HG03460 (cell line): ENCODE measurements at regions not wholly inside any gene's neighbourhood (a gene's known extent, or its start where the extent isn't known, plus 50 kb on each side); places are given as distances from the start of the nearest gene placed in this dataset.

Experiments used
- ATAC-seq: cut with Tn5 transposase; IDR thresholded peaks from one replicate; pipeline ENCODE4 v1.9.1; 2021; ENCODE audit not compliant: unreplicated experiment

- ATAC-seq, result no peak
These were observed 694.2 kb upstream of the FZD8 start for GRCh38 chr10:36336315-36336714.

GRCh38 chr10:36333446-36333845, 691.4 kb upstream of the FZD8 start:
- ATAC-seq, result no peak

GRCh38 chr10:36332926-36333325, 690.8 kb upstream of the FZD8 start:
- ATAC-seq, result no peak

GRCh38 chr10:36331121-36331520, 689.0 kb upstream of the FZD8 start:
- ATAC-seq, result no peak

- ATAC-seq, result no peak
These were observed 683.7 kb upstream of the FZD8 start for GRCh38 chr10:36325815-36326214.

- no peak for ATAC-seq
These were observed 682.7 kb upstream of the FZD8 start for GRCh38 chr10:36324831-36325230.

- no peak for ATAC-seq
These were observed 671.0 kb upstream of the FZD8 start for GRCh38 chr10:36313142-36313541.

- ATAC-seq, result no peak
These were observed 661.8 kb upstream of the FZD8 start for GRCh38 chr10:36303896-36304295.

- no peak for ATAC-seq
These were observed 660.0 kb upstream of the FZD8 start for GRCh38 chr10:36302086-36302485.

GRCh38 chr10:36301539-36301938, 659.4 kb upstream of the FZD8 start:
- no peak for ATAC-seq

- ATAC-seq, result no peak
These were observed 659.0 kb upstream of the FZD8 start for GRCh38 chr10:36301139-36301538.

- ATAC-seq, result no peak
These were observed 641.7 kb upstream of the FZD8 start for GRCh38 chr10:36283827-36284226.

- no peak for ATAC-seq
These were observed 639.8 kb upstream of the FZD8 start for GRCh38 chr10:36281831-36282331.

- no peak for ATAC-seq
These were observed 638.9 kb upstream of the FZD8 start for GRCh38 chr10:36280890-36281499.

- ATAC-seq, result no peak
These were observed 638.2 kb upstream of the FZD8 start for GRCh38 chr10:36280321-36280741.

GRCh38 chr10:36278176-36278575, 636.1 kb upstream of the FZD8 start:
- no peak for ATAC-seq

GRCh38 chr10:36277459-36277858, 635.4 kb upstream of the FZD8 start:
- no peak for ATAC-seq

- no peak for ATAC-seq
These were observed 629.7 kb upstream of the FZD8 start for GRCh38 chr10:36271627-36272340.

GRCh38 chr10:36269222-36269621, 627.1 kb upstream of the FZD8 start:
- no peak for ATAC-seq

GRCh38 chr10:36266923-36267322, 624.8 kb upstream of the FZD8 start:
- no peak for ATAC-seq

GRCh38 chr10:36265741-36266140, 623.6 kb upstream of the FZD8 start:
- no peak for ATAC-seq

- ATAC-seq, result no peak
These were observed 621.8 kb upstream of the FZD8 start for GRCh38 chr10:36263871-36264270.

GRCh38 chr10:36256948-36257356, 614.9 kb upstream of the FZD8 start:
- no peak for ATAC-seq
